Breast epithelium (tissue), 4 donors: ENCODE measurements at regions not wholly inside any gene's neighbourhood (a gene's known extent, or its start where the extent isn't known, plus 50 kb on each side); places are given as distances from the start of the nearest gene placed in this dataset.

Experiments used
- DNase-seq, 2 donors: peaks; one replicate each; pipeline ENCODE4 v3.0.0-alpha.2; 2019; ENCODE audit warnings: low spot score in 2 of 2
- H3K27ac ChIP-seq, 2 donors: fragments of 200-600 bp; sonication (generic) in 1 of 2; one replicate each; pipeline ENCODE4 v1.5.1; 2016 to 2019; ENCODE audit warnings: mild to moderate bottlenecking in 1 of 2
- H3K27me3 ChIP-seq, 2 donors: fragments of 200-600 bp; sonication (generic) in 1 of 2; one replicate each; pipeline versions ENCODE4 v1.5.1 to v1.6.0; 2017 to 2019; ENCODE audit warnings: control low read depth in 1 of 2, mild to moderate bottlenecking in 1 of 2
- H3K36me3 ChIP-seq: fragments of 200-600 bp; one replicate; pipeline ENCODE4 v1.5.1; 2019
- H3K4me1 ChIP-seq, 2 donors: fragments of 200-600 bp; sonication (generic); one replicate each; pipeline ENCODE4 v1.5.1; 2016 to 2019; ENCODE audit warnings: control low read depth in 1 of 2
- H3K4me3 ChIP-seq, 3 donors: fragments of 200-600 bp; sonication (generic); 1 replicate in 2 of 3; 2 replicates in 1 of 3; pipeline ENCODE4 v1.5.1; 2016 to 2019; ENCODE audit warnings: mild to moderate bottlenecking in 3 of 3, moderate library complexity in 2 of 3
- H3K9me3 ChIP-seq, 2 donors: fragments of 200-600 bp; sonication (generic) in 1 of 2; one replicate each; pipeline ENCODE4 v1.5.1; 2016 to 2019; ENCODE audit warnings: control low read depth in 1 of 2
- CTCF ChIP-seq, 3 donors: fragments of 450-650 bp; IDR thresholded peaks; one replicate each; pipeline ENCODE4 v1.5.1; 2016 to 2017; ENCODE audit warnings: antibody characterized with exemption in 3 of 3, mild to moderate bottlenecking in 3 of 3, moderate library complexity in 3 of 3
- POLR2A ChIP-seq: fragments of 450-650 bp; IDR thresholded peaks from one replicate; pipeline ENCODE4 v1.6.1; 2016; ENCODE audit warnings: antibody characterized with exemption, mild to moderate bottlenecking, moderate library complexity
- POLR2AphosphoS5 ChIP-seq, 3 donors: sonication (generic); formaldehyde crosslinking; IDR thresholded peaks; one replicate each; pipeline ENCODE4 v1.6.1; 2017; ENCODE audit warnings: antibody characterized with exemption in 3 of 3
- intact Hi-C: fragments of 100-400 bp; cut with DNase I; formaldehyde crosslinking; loops from one replicate; pipeline ENCODE4 v1.15.1; 2023; ENCODE audit warnings: low total_unique reads

GRCh38 chr3:34938784-34939183 is 700.5 kb upstream of the ARPP21 start:
- Histone ChIP-seq H3K36me3 (no peaks in the 10 kb centered on the region), H3K9me3 (peaks cover 0 to 14% of the 10 kb centered on the region in 2 donors), H3K4me3 (no peak overlapping the region), H3K4me1 (no peaks in the 10 kb centered on the region), H3K27me3 (no peaks in the 10 kb centered on the region), H3K27ac (no peak overlapping the region)
- DNase-seq = no peak
- TF ChIP-seq CTCF (IDR thresholded peaks at IDR 0.05) = no peak
- TF ChIP-seq POLR2AphosphoS5 (IDR thresholded peaks at IDR 0.05) = no peak
- TF ChIP-seq POLR2A = no peak
- intact Hi-C loops = no loop called here

GRCh38 chr3:34942256-34942655 is 697.1 kb upstream of the ARPP21 start:
- Histone ChIP-seq H3K9me3 (peaks cover 0 to 14% of the 10 kb centered on the region in 2 donors), H3K27ac (no peak overlapping the region), H3K4me3 (no peak overlapping the region), H3K36me3 (no peaks in the 10 kb centered on the region), H3K4me1 (no peaks in the 10 kb centered on the region), H3K27me3 (no peaks in the 10 kb centered on the region)
- intact Hi-C loops = no loop called here
- TF ChIP-seq POLR2A (no peak), CTCF (IDR thresholded peaks at IDR 0.05) (no peak), POLR2AphosphoS5 (IDR thresholded peaks at IDR 0.05) (no peak)
- no peak for DNase-seq

- TF ChIP-seq POLR2A = no peak
- TF ChIP-seq POLR2AphosphoS5 (IDR thresholded peaks at IDR 0.05) = no peak
- TF ChIP-seq CTCF (IDR thresholded peaks at IDR 0.05) = no peak
- no peak for DNase-seq
- intact Hi-C loops = loop anchor here (5.0 kb wide), 1 partner anchor 849 kb away; no protein-coding TSS in a partner anchor
- Histone ChIP-seq H3K36me3 (no peaks in the 10 kb centered on the region), H3K27ac (no peak overlapping the region), H3K27me3 (no peaks in the 10 kb centered on the region), H3K4me1 (no peaks in the 10 kb centered on the region), H3K9me3 (peaks cover 0 to 7% of the 10 kb centered on the region in 2 donors), H3K4me3 (no peak overlapping the region)
Observed at GRCh38 chr3:34947834-34948233, 691.5 kb upstream of the ARPP21 start.

GRCh38 chr3:34948517-34948916 is 690.8 kb upstream of the ARPP21 start:
- peaks cover 0 to 7% of the 10 kb centered on the region in 2 donors for H3K9me3 ChIP-seq
- H3K27ac ChIP-seq = no peak overlapping the region
- TF ChIP-seq POLR2A = no peak
- TF ChIP-seq CTCF (IDR thresholded peaks at IDR 0.05) = no peak
- TF ChIP-seq POLR2AphosphoS5 (IDR thresholded peaks at IDR 0.05) = no peak
- no peak for DNase-seq
- no peaks in the 10 kb centered on the region for H3K36me3 ChIP-seq
- H3K4me3 ChIP-seq = no peak overlapping the region
- H3K27me3 ChIP-seq = no peaks in the 10 kb centered on the region
- intact Hi-C loops = loop anchor here (5.0 kb wide), 1 partner anchor 849 kb away; no protein-coding TSS in a partner anchor
- H3K4me1 ChIP-seq = no peaks in the 10 kb centered on the region

GRCh38 chr3:34955680-34956079 is 683.6 kb upstream of the ARPP21 start:
- intact Hi-C loops = no loop called here
- Histone ChIP-seq H3K27ac (no peak overlapping the region), H3K4me1 (no peaks in the 10 kb centered on the region), H3K9me3 (no peaks in the 10 kb centered on the region), H3K27me3 (no peaks in the 10 kb centered on the region), H3K36me3 (no peaks in the 10 kb centered on the region), H3K4me3 (no peak overlapping the region)
- no peak for DNase-seq
- no peak for TF ChIP-seq POLR2AphosphoS5 (IDR thresholded peaks at IDR 0.05)
- no peak for TF ChIP-seq POLR2A
- TF ChIP-seq CTCF (IDR thresholded peaks at IDR 0.05) = no peak
